Mammary epithelial cell (primary cell): ENCODE measurements at regions not wholly inside any gene's neighbourhood (a gene's known extent, or its start where the extent isn't known, plus 50 kb on each side); places are given as distances from the start of the nearest gene placed in this dataset.

Experiments
- EZH2 ChIP-seq: IDR thresholded peaks from 2 replicates; pipeline ENCODE4 v1.6.1; 2012; ENCODE audit warnings: low read length, inconsistent platforms, borderline replicate concordance
- TF ChIP-seq, protein P1 (sequence below), 2 donors: IDR thresholded peaks in 1 of 2; conservative IDR thresholded peaks in 1 of 2; 2 replicates each; pipeline ENCODE4 v1.5.1; 2011 to 2012; ENCODE audit warnings: inconsistent platforms in 2 of 2, low read length in 2 of 2, mild to moderate bottlenecking in 2 of 2, control low read depth in 1 of 2, low read depth in 1 of 2; ENCODE audit not compliant: insufficient read depth in 1 of 2; ENCODE audit errors: extremely low read depth in 1 of 2

DNA sequence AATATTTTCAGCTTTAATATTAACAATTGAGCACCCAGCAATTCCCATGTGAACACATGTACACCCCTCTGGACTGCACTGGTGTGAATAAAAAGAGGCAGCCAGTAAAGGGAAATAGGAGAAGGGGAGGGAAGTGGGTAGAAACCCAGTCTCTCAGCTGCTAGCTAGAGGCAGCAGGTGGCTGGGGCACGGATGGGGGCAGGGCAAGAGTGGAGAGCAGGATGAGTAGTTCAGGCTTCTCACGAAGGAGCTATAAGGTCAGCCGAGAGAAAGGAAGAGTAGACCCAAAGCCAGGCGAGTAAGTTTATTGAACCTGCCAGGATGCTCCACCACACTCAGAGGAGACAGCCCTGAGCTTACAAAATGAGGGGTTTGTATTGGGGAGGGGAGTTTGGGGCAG lies 184.8 kb upstream of the MTMR8 start:
- TF ChIP-seq, protein P1, sequence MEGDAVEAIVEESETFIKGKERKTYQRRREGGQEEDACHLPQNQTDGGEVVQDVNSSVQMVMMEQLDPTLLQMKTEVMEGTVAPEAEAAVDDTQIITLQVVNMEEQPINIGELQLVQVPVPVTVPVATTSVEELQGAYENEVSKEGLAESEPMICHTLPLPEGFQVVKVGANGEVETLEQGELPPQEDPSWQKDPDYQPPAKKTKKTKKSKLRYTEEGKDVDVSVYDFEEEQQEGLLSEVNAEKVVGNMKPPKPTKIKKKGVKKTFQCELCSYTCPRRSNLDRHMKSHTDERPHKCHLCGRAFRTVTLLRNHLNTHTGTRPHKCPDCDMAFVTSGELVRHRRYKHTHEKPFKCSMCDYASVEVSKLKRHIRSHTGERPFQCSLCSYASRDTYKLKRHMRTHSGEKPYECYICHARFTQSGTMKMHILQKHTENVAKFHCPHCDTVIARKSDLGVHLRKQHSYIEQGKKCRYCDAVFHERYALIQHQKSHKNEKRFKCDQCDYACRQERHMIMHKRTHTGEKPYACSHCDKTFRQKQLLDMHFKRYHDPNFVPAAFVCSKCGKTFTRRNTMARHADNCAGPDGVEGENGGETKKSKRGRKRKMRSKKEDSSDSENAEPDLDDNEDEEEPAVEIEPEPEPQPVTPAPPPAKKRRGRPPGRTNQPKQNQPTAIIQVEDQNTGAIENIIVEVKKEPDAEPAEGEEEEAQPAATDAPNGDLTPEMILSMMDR (conservative IDR thresholded peaks at IDR 0.05 in 1 of 2, IDR thresholded peaks at IDR 0.05 in 1 of 2; ENCODE audit: extremely low read depth in 1 of 2, insufficient read depth in 1 of 2, low read depth in 1 of 2, low read length in 2 of 2), result no peak
- TF ChIP-seq EZH2, result no peak
